ENCODE measurements at regions not wholly inside any gene's neighbourhood (a gene's known extent, or its start where the extent isn't known, plus 50 kb on each side); places are given as distances from the start of the nearest gene placed in this dataset.

- Histone ChIP-seq H3K27ac (ENCODE audit: low read length, poor library complexity, severe bottlenecking) (no peak overlapping the region), H3K14ac (ENCODE audit: low read length in 2 of 2) (no peak overlapping the region), H2AFZ (ENCODE audit: low read depth, low read length) (no peak overlapping the region), H3K4ac (ENCODE audit: low read depth in 1 of 2, low read length in 2 of 2) (no peak overlapping the region), H3K4me3 (ENCODE audit: insufficient read depth in 1 of 2, low read depth in 1 of 2, low read length in 2 of 2) (no peak overlapping the region), H3K27me3 (ENCODE audit: control insufficient read depth in 1 of 2, insufficient read depth in 1 of 2, low read length in 2 of 2) (peaks cover 45 to 49% of the 10 kb centered on the region in 2 experiments), H4K91ac (ENCODE audit: low read length) (no peak overlapping the region), H3K79me1 (replicated peaks; ENCODE audit: low read length, poor library complexity, severe bottlenecking) (no peaks in the 10 kb centered on the region), H3K4me2 (ENCODE audit: low read length, poor library complexity, severe bottlenecking) (no peak overlapping the region), H3K9ac (ENCODE audit: low read length) (no peak overlapping the region), H3K4me1 (ENCODE audit: control insufficient read depth, insufficient read depth, low read depth, low read length) (no peaks in the 10 kb centered on the region), H2BK120ac (ENCODE audit: low read depth, low read length) (no peak overlapping the region), H4K8ac (ENCODE audit: low read length) (no peak overlapping the region), H2BK15ac (ENCODE audit: low read depth, poor library complexity, severe bottlenecking) (no peak overlapping the region), H3K18ac (ENCODE audit: low read depth in 1 of 2, low read length in 2 of 2) (no peak overlapping the region), H3K23ac (ENCODE audit: low read length in 2 of 2) (no peak overlapping the region), H2BK12ac (ENCODE audit: low read length in 2 of 2) (no peak overlapping the region), H3K36me3 (ENCODE audit: control insufficient read depth in 1 of 2, insufficient read depth in 2 of 2, low read depth in 1 of 2, low read length in 2 of 2) (no peaks in the 10 kb centered on the region), H2AK5ac (ENCODE audit: low read length, severe bottlenecking) (no peak overlapping the region), H3K9me3 (ENCODE audit: control insufficient read depth, low read length) (no peaks in the 10 kb centered on the region), H2BK5ac (ENCODE audit: low read depth, low read length, poor library complexity, severe bottlenecking) (no peak overlapping the region)
- WGBS, result 57% methylated on average over 9 of the region's 10 CpGs
- no peak for DNase-seq
Measured at GRCh38 chr12:30874455-30875321, 51.9 kb upstream of the TSPAN11 start.

GRCh38 chr12:30870491-30871265, 55.9 kb upstream of the TSPAN11 start:
- no peak overlapping the region for H4K8ac ChIP-seq (ENCODE audit: low read length)
- no peaks in the 10 kb centered on the region for H3K36me3 ChIP-seq (ENCODE audit: control insufficient read depth in 1 of 2, insufficient read depth in 2 of 2, low read depth in 1 of 2, low read length in 2 of 2)
- no peak overlapping the region for H2BK5ac ChIP-seq (ENCODE audit: low read depth, low read length, poor library complexity, severe bottlenecking)
- no peak overlapping the region for H3K4me2 ChIP-seq (ENCODE audit: low read length, poor library complexity, severe bottlenecking)
- H3K9me3 ChIP-seq (ENCODE audit: control insufficient read depth, low read length), result peaks cover 15% of the 10 kb centered on the region
- no peak overlapping the region for H2BK120ac ChIP-seq (ENCODE audit: low read depth, low read length)
- no peaks in the 10 kb centered on the region for H3K4me1 ChIP-seq (ENCODE audit: control insufficient read depth, insufficient read depth, low read depth, low read length)
- H4K91ac ChIP-seq (ENCODE audit: low read length), result peak overlapping the region; percentile 41
- H3K4ac ChIP-seq (ENCODE audit: low read depth in 1 of 2, low read length in 2 of 2), result no peak overlapping the region
- 85% methylated on average over 7 of the region's 7 CpGs for WGBS
- H3K27ac ChIP-seq (ENCODE audit: low read length, poor library complexity, severe bottlenecking), result no peak overlapping the region
- H3K23ac ChIP-seq (ENCODE audit: low read length in 2 of 2), result no peak overlapping the region
- no peak overlapping the region for H2BK15ac ChIP-seq (ENCODE audit: low read depth, poor library complexity, severe bottlenecking)
- no peaks in the 10 kb centered on the region for H3K79me1 ChIP-seq (replicated peaks; ENCODE audit: low read length, poor library complexity, severe bottlenecking)
- no peak overlapping the region for H3K4me3 ChIP-seq (ENCODE audit: insufficient read depth in 1 of 2, low read depth in 1 of 2, low read length in 2 of 2)
- no peak overlapping the region for H2AK5ac ChIP-seq (ENCODE audit: low read length, severe bottlenecking)
- H3K18ac ChIP-seq (ENCODE audit: low read depth in 1 of 2, low read length in 2 of 2), result no peak overlapping the region
- no peak overlapping the region for H3K9ac ChIP-seq (ENCODE audit: low read length)
- H3K14ac ChIP-seq (ENCODE audit: low read length in 2 of 2), result no peak overlapping the region
- H3K27me3 ChIP-seq (ENCODE audit: control insufficient read depth in 1 of 2, insufficient read depth in 1 of 2, low read length in 2 of 2), result peaks cover 18 to 39% of the 10 kb centered on the region in 2 experiments
- DNase-seq, result peak; percentile 8
- no peak overlapping the region for H2BK12ac ChIP-seq (ENCODE audit: low read length in 2 of 2)
- no peak overlapping the region for H2AFZ ChIP-seq (ENCODE audit: low read depth, low read length)

DNA sequence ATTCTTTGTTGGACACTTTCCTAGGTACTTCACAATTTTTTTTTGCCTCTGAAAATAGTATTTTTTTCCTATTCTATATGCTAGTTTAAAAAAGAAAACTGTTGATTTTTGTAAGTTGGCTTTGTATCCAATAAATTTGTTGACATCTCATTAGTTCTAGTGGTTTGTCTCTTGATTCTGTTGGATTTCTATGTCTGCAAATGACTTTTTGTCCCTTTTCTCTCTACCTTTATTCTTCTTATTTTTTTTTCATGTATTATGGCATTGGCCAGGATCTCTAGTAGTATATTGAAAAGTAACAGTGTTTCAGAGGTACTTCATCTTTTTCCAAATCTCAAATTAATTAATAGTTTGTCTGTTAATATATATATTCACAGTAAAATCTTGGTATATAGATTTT, 59.1 kb upstream of the TSPAN11 start:
- peaks cover 18% of the 10 kb centered on the region for H3K9me3 ChIP-seq (ENCODE audit: control insufficient read depth, low read length)
- H2BK5ac ChIP-seq (ENCODE audit: low read depth, low read length, poor library complexity, severe bottlenecking), result no peak overlapping the region
- H3K4me3 ChIP-seq (ENCODE audit: insufficient read depth in 1 of 2, low read depth in 1 of 2, low read length in 2 of 2), result no peak overlapping the region
- H3K18ac ChIP-seq (ENCODE audit: low read depth in 1 of 2, low read length in 2 of 2), result no peak overlapping the region
- no peak overlapping the region for H3K27ac ChIP-seq (ENCODE audit: low read length, poor library complexity, severe bottlenecking)
- no peak overlapping the region for H4K8ac ChIP-seq (ENCODE audit: low read length)
- H3K9ac ChIP-seq (ENCODE audit: low read length), result no peak overlapping the region
- H3K79me1 ChIP-seq (replicated peaks; ENCODE audit: low read length, poor library complexity, severe bottlenecking), result no peaks in the 10 kb centered on the region
- H2AFZ ChIP-seq (ENCODE audit: low read depth, low read length), result no peak overlapping the region
- no peak overlapping the region for H2BK12ac ChIP-seq (ENCODE audit: low read length in 2 of 2)
- H2BK15ac ChIP-seq (ENCODE audit: low read depth, poor library complexity, severe bottlenecking), result no peak overlapping the region
- H2BK120ac ChIP-seq (ENCODE audit: low read depth, low read length), result no peak overlapping the region
- no peaks in the 10 kb centered on the region for H3K36me3 ChIP-seq (ENCODE audit: control insufficient read depth in 1 of 2, insufficient read depth in 2 of 2, low read depth in 1 of 2, low read length in 2 of 2)
- peaks cover 29 to 40% of the 10 kb centered on the region in 2 experiments for H3K27me3 ChIP-seq (ENCODE audit: control insufficient read depth in 1 of 2, insufficient read depth in 1 of 2, low read length in 2 of 2)
- no peak overlapping the region for H2AK5ac ChIP-seq (ENCODE audit: low read length, severe bottlenecking)
- H3K4me2 ChIP-seq (ENCODE audit: low read length, poor library complexity, severe bottlenecking), result no peak overlapping the region
- no peak overlapping the region for H3K4ac ChIP-seq (ENCODE audit: low read depth in 1 of 2, low read length in 2 of 2)
- H4K91ac ChIP-seq (ENCODE audit: low read length), result no peak overlapping the region
- H3K4me1 ChIP-seq (ENCODE audit: control insufficient read depth, insufficient read depth, low read depth, low read length), result no peaks in the 10 kb centered on the region
- no peak overlapping the region for H3K23ac ChIP-seq (ENCODE audit: low read length in 2 of 2)
- no peak overlapping the region for H3K14ac ChIP-seq (ENCODE audit: low read length in 2 of 2)
- no peak for DNase-seq

DNA sequence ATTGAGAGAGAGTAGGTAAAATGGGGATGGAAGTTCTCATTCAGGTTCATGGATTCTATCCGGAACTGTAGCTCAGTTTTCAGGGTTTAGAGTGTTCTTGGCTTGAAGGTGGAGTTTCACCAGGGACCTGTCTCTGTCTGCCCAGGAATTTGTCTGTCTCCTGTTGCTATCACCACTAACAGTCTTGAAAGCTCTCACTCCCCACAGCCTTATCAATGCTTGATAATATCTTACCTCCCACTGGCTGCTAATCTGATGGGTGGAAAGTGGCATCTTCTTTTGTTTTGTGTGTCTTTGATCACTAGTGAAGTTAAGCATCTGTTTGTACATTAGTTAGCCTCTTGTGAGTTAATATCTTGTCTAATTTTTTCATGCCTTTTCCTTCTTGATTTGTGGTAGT, 60.3 kb upstream of the TSPAN11 start:
- H3K79me1 ChIP-seq (replicated peaks; ENCODE audit: low read length, poor library complexity, severe bottlenecking), result no peaks in the 10 kb centered on the region
- no peaks in the 10 kb centered on the region for H3K4me1 ChIP-seq (ENCODE audit: control insufficient read depth, insufficient read depth, low read depth, low read length)
- no peak overlapping the region for H3K27ac ChIP-seq (ENCODE audit: low read length, poor library complexity, severe bottlenecking)
- H3K4me2 ChIP-seq (ENCODE audit: low read length, poor library complexity, severe bottlenecking), result no peak overlapping the region
- H4K8ac ChIP-seq (ENCODE audit: low read length), result no peak overlapping the region
- H3K9ac ChIP-seq (ENCODE audit: low read length), result no peak overlapping the region
- H2BK15ac ChIP-seq (ENCODE audit: low read depth, poor library complexity, severe bottlenecking), result no peak overlapping the region
- no CpG with 5 or more reads among the region's 1 CpG for WGBS
- H3K36me3 ChIP-seq (ENCODE audit: control insufficient read depth in 1 of 2, insufficient read depth in 2 of 2, low read depth in 1 of 2, low read length in 2 of 2), result no peaks in the 10 kb centered on the region
- H3K4ac ChIP-seq (ENCODE audit: low read depth in 1 of 2, low read length in 2 of 2), result no peak overlapping the region
- no peak for DNase-seq
- H3K14ac ChIP-seq (ENCODE audit: low read length in 2 of 2), result no peak overlapping the region
- peaks cover 29 to 47% of the 10 kb centered on the region in 2 experiments for H3K27me3 ChIP-seq (ENCODE audit: control insufficient read depth in 1 of 2, insufficient read depth in 1 of 2, low read length in 2 of 2)
- no peak overlapping the region for H2BK5ac ChIP-seq (ENCODE audit: low read depth, low read length, poor library complexity, severe bottlenecking)
- peaks cover 18% of the 10 kb centered on the region for H3K9me3 ChIP-seq (ENCODE audit: control insufficient read depth, low read length)
- no peak overlapping the region for H3K18ac ChIP-seq (ENCODE audit: low read depth in 1 of 2, low read length in 2 of 2)
- no peak overlapping the region for H4K91ac ChIP-seq (ENCODE audit: low read length)
- H2AFZ ChIP-seq (ENCODE audit: low read depth, low read length), result no peak overlapping the region
- H2AK5ac ChIP-seq (ENCODE audit: low read length, severe bottlenecking), result no peak overlapping the region
- no peak overlapping the region for H3K4me3 ChIP-seq (ENCODE audit: insufficient read depth in 1 of 2, low read depth in 1 of 2, low read length in 2 of 2)
- H2BK12ac ChIP-seq (ENCODE audit: low read length in 2 of 2), result no peak overlapping the region
- no peak overlapping the region for H3K23ac ChIP-seq (ENCODE audit: low read length in 2 of 2)
- no peak overlapping the region for H2BK120ac ChIP-seq (ENCODE audit: low read depth, low read length)
